ENCODE measurements at regions not wholly inside any gene's neighbourhood (a gene's known extent, or its start where the extent isn't known, plus 50 kb on each side); places are given as distances from the start of the nearest gene placed in this dataset.

DNA sequence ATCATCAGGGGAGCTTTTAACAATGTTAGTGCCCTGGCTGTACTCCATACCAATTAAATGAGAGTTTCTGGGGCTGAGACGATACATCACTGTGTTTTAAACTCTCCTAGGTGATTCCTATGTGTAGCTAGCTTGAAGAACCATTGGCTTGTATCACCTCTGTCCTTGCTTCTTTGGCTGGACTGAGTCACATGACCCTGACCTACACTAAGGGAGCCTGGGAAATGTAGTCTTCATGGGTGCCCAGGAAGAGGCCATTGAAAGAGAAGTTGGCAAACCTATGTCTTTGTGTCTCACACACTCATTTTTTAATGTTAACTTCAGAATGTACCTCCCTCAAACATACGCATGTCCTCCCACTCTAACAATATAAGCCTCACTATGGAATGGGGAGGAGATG lies 506.6 kb downstream of the DHX35 start:
- DNase-seq (ENCODE audit: low read depth): no peak

DNA sequence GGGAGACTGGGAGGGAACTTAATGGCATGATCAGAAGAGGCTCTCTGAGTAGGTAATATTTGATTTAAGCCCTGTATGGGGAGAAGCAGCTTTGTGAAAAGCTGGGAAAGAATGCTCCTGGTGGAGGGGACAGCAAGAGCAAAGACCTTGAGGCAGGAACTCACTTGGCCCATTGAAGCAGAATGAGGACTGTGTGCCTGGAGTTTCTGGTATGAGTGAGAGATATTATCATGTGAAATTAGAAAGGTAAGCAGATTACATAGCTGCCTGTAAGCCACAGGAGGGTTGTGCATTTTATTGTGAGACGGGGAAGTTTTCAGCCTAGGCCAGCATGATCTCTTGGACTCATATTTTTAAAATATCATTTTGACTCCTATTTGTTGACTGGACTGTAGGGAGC lies 502.1 kb downstream of the DHX35 start:
- no peak for DNase-seq (ENCODE audit: low read depth)

GRCh38 chr20:39462416-39462945 lies 500.3 kb downstream of the DHX35 start:
- no peak for DNase-seq (ENCODE audit: low read depth)

- no peak for DNase-seq (ENCODE audit: low read depth)
These were observed 496.3 kb downstream of the DHX35 start for GRCh38 chr20:39458452-39458851.

GRCh38 chr20:39453890-39454289 lies 491.7 kb downstream of the DHX35 start:
- no peak for DNase-seq (ENCODE audit: low read depth)

DNA sequence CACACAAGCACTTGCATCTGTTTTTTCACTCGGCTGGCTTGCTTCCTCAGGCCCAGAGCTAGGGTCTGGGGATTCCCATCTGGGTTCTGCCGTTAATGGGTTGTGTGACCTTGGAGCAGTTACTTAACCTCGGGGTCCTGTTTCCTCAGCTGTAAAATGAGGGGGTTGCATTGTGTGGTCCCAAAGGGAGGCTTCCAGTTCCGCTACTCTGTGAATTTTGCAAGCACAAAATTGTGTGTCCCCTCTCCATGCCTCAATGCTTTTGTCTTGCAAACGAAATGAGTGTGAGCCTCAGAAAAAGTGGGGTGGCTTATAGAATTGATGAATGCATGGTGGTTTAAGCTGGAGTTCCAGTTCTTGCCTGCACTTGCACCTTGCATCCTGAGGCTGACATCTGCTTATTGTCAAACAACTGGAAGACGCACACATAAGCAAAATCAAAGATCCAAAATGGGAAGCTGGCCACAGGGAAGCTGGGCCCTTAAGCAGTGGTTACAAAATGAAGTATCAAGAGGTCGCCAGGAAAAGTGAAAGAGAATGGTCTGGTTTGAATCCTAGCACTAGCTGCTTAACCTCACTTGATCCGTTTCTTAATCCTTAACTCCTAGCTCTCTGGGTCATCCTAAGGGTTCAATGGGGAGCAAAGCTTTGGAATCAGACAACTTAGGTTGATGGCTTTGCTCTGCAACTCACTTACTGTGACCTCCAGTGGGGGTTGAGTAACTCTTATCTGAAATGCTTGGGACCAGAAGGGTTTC lies 490.6 kb downstream of the DHX35 start:
- DNase-seq (ENCODE audit: low read depth): no peak

- no peak for DNase-seq (ENCODE audit: low read depth)
These were observed 489.2 kb downstream of the DHX35 start for GRCh38 chr20:39451386-39451785.

DNA sequence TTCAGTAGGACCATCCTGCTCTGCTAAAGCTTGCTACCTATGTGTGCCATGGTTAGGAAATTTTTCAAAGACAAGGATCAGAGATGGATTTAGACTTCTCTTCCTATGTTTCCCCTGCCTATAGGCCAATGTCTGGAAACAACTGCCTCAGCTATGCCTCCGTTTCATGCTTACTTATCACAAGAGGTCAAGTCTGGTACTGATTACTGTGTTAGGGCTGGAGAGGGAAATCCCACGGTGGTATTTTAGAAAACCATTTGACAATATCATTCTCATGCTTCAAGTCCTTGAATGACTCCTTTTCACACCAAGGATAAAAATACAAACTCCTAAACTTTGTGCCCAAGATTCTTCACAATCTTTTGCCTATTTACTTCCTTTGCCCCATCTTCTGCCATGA lies 484.3 kb downstream of the DHX35 start:
- no peak for DNase-seq (ENCODE audit: low read depth)

DNA sequence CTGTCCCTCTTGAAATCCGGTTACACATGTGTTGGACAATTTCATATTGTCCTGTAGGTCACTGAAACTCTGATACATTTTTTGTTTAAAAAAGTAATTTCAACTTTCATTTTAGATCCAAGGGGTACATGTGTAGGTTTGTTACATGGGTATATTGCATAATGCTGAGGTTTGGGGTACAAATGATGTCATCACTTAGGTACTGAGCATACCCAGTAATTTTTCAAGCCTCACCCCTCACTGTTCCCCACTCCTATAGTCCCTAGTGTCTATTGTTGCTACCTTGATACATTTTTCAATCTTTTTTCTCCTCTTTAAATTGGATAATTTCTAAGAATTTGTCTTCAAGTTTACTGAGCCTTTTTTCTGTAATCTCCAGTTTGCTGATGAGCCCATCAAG lies 483.0 kb downstream of the DHX35 start:
- DNase-seq (ENCODE audit: low read depth): no peak

DNA sequence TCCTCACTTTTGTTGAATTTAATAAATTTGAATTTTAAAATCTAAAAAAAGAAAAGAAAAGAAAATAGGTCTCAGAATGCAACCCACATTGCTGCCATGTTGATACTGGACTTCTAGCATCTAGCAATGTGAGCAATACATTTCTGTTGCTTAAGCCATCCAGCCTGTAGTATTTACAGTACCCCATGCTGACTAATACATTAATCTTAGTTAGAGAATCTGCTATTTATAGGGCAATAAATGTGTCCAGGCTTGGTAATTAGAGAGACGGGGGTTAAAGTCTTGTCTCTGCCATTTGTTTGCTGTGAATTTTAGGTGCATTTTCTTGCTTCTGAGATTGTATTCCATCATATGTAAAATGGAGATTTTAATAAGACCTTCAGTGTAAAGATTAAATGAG lies 471.3 kb downstream of the DHX35 start:
- no peak for DNase-seq (ENCODE audit: low read depth)

DNA sequence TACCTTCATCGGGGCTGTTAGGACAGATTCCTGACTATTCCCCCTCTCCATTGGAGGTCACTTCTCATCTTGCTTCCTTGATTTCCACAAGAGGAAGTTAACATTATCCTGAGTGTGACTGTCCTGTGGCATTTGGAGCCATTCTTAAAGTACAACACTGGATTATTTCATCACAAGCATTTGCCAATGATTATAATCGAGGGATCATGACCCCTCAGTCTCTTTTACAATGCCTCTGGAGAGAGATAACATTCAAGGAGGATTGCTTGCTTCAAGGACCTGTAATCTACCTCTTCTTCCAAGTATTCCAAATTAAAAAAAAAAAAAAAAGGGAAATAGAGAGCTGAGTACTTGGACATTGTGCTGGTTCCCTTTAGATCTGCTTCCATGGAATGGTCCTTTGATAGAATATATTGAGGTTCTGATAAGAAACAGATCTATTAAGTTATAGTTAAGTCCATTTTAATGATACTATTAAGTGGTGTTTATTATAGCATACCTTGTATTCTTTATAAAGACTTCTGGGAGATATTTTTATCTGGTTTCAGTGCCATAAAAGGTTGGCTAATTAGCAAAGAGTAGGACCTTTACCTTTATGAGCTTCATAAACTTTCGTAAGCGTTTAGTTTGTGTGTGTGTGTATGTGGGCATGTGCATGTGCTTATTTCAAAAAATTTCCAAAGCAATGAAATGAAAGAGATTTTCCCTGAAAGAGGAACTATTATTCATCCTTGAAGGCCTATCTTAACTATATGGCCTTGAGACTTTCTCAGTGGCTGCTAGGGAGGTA lies 469.1 kb downstream of the DHX35 start:
- no peak for DNase-seq (ENCODE audit: low read depth)

- no peak for DNase-seq (ENCODE audit: low read depth)
These were observed 467.6 kb downstream of the DHX35 start for GRCh38 chr20:39429726-39430125.

DNA sequence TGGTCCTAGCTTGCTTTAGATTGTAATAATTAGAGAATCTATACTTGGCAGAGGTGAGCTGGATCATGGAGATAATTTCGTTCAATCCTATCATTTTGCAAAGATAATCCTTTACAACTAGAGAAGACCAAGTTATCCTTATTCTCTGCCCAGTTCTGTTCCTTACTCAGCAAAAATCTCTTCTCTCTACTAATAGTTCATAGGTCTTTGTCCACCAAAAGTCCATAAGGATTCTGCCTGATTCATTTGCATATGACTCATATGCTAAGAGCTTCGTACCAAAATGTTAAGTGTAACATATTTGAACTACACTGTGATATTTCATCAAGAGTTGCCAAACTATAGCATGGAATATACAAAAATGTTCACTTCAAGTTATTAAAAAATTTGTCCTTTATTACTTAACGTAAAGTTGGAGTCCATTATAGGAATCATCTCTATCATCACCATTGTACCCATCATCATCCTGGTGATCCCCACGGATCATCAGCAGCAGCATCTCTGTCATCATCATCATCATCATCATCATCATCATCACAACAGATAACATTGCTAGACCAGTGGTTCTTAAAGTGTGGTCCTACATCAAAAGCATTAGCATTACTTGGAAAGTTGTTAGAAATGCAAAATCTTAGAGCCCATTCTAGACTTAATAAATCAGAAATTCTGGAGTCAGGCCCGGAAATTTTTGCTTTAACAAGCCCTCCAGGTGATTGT lies 463.0 kb downstream of the DHX35 start:
- no peak for DNase-seq (ENCODE audit: low read depth)

- DNase-seq (ENCODE audit: low read depth): no peak
These were observed 459.5 kb downstream of the DHX35 start for GRCh38 chr20:39421571-39422105.

GRCh38 chr20:39412091-39412490 lies 449.9 kb downstream of the DHX35 start:
- no peak for DNase-seq (ENCODE audit: low read depth)

DNA sequence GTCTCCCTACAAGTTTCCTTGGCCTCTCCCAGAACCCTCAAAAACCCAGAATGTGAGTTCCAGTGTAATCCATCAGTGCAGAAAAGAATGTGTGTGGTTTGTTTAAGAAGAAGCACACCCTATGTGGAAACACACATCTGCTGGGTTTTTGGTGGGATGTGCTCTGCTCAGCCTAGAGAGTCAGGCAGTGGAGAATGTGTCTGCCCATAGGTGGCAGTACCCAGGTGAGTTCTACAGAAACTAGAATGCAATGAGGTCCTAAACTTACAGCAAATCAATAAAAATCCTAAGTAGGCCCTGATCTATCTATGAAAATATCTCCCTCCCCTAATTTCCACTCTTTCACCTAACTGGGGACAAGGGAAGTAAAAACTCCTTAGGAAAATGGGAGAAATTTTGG lies 437.3 kb downstream of the DHX35 start:
- no peak for DNase-seq (ENCODE audit: low read depth)

DNA sequence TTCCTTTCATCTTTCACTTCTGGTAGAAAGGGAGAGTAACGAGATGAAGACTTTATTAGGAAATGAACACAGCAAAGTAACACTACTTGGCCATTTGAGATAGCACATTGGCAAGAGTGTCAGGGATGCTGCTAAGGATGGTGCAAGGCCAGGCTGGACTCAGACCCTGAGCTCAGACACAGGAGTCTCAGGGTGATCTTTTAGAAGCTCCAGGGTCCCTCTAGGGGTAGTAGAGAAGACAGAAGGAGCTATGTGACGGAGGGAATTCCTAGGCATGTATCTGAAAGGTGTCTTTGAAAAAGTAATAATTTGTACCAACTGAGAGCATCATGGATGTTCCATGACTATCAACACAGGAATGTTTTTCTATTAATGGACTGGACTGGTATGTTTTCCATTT lies 436.5 kb downstream of the DHX35 start:
- no peak for DNase-seq (ENCODE audit: low read depth)

DNA sequence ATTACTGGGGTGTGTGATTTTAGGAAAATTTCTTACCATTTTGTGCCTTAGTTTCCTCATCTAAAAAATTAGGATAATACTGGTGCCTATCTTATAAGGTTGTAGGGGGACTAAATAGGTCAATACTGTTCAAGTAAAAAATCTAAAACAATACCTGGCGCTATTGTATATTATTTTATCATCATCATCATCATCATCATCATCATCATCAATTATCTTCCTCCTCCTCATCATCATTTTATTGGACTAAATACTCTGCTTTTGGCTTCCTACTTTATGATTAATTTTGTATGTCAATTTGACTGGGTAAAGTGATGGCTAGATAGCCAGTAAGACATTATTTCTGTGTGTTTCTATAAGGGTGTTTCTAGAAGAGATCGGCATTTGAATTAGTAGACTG lies 435.5 kb downstream of the DHX35 start:
- DNase-seq (ENCODE audit: low read depth): no peak

GRCh38 chr20:39395478-39396291 lies 433.5 kb downstream of the DHX35 start:
- DNase-seq (ENCODE audit: low read depth): no peak

GRCh38 chr20:39394461-39394860 lies 432.3 kb downstream of the DHX35 start:
- DNase-seq (ENCODE audit: low read depth): no peak

DNA sequence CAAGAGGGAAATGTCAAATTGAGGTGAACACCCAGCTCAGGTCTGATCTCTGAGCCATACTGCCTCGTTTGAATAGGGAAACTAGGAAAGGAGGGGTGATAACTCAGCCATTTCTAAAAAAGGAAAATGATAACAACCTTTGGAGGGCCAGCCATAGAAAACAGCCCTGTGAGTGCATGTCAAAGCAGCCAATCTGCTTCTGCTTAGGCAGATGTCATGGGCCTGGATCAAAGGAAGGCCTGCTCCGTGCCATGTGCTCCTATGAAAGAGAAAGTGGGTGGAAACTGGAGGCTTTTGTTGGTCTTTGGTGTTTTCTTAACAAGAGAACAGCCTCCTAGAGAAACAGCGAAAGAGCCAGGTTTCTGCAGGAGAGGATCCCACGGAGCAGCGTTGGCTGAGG lies 428.0 kb downstream of the DHX35 start:
- no peak for DNase-seq (ENCODE audit: low read depth)

GRCh38 chr20:39381595-39381994 lies 419.5 kb downstream of the DHX35 start:
- no peak for DNase-seq (ENCODE audit: low read depth)

All from fibroblast of the conjunctiva (primary cell).